Central memory CD4-positive, alpha-beta T cell (primary cell): ENCODE measurements at regions not wholly inside any gene's neighbourhood (a gene's known extent, or its start where the extent isn't known, plus 50 kb on each side); places are given as distances from the start of the nearest gene placed in this dataset.
"Not testable (repeated sequence)": the region's sequence is repeated elsewhere in the genome, so short reads cannot be mapped to it uniquely, and the experiment has no call there.

ENCODE experiments used
- DNase-seq: peaks from one replicate; pipeline ENCODE4 v3.0.0; 2022

DNA sequence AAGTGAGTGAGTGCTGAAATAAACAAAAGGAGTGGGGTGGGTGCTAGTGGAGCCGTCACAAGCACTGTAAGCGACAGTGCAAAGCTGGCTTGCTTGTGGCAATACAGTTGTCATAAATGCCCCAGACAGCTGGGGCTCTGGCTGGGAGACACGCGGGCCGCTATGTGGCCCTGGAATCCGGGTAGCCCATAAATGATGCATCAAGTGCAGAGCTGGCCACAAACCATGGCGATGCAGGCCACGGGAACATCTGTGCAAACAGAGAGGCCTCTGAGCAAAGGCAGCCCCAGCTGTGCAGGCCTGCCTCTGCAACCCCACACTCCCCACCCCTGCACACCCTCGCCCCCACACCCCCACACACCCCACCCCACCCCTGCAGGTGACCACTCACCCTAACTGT, 349.2 kb upstream of the ID2 start:
- DNase-seq: no peak

DNA sequence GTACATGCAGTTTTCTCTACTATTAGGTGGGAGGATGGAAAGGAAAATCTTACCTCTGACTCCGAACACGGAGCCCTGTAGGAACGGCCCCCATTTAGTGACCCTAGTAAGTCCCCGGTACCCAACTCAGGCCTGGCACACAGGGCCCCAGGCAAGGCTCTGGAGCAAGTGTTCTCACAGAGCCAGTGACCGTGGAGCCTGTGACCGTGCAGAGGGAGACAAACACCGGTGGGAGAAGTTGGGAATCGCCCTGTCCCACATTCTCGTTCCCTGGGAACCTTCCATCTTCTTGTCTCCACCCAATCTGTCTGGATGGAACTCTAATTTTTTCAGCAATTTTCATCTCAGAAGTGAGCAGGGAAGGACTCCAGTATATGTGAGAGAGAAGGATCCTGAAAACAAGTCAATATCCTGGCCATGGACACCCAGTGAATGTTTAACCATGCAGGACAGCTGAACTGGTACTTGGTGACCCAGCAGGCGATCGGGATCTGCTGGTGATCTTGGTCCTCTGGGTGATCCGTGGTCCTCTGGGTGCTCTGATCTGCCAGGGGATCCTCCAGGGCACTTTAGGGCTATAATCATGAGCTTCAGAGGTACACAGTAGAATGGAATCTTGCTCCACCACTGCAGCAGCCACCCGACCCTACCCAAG, 348.6 kb upstream of the ID2 start:
- DNase-seq: no peak

DNA sequence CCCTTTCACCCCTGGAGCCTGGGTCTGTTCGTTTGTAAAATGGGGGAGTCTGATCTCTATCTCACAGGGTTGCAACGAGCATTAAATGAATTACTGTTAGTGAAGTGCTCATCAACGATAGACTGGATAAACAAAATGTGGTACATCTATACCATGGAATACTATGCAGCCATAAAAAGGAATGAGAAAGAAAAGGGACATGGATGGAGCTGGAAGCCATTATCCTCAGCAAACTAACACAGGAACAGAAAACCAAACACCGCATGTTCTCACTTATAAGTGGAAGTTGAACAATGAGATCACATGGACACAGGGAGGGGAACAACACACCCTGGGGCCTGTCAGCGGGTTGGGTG, 348.0 kb upstream of the ID2 start:
- DNase-seq: not testable (repeated sequence)

DNA sequence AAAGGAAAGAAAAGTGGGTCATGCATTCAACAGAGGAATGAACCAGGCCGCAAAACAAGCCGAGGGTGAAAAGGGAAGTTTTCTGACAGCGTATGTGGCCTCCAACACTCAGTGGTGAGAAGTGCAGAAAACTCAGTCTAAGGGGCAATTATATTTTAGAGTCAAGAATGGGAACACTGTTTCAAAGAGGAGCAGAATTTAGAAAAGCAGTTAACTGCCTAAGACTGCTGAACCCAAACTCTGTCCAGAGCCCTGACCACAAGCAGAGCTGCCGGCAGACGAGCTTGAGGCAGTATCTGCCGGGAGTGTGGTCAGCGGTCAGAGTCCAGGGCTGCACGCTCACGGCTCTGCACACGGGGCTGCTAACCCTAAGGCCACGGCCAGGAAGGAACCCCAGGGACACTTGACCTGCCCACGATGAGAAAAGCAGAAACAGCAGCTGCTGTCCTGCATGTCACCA, 347.0 kb upstream of the ID2 start:
- no peak for DNase-seq

DNA sequence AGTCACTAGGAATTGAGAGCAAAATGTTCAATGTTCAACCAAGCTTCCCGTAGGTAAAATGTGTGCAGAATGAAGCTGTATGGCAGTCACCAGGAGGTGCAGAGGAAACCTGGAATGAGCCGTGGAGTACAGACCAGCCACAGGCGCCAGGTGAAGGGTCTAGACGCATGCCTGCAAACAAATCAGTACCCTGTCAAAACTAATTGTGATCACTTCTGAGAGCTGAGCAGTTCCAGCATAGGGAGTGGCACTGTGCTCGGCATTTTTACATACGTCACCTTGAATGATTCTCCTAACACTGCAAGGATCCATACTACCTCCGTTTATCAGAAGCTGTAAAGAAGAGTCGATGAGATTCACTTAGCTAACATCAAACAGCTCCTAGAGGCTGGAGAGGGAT, 346.1 kb upstream of the ID2 start:
- DNase-seq: no peak

DNA sequence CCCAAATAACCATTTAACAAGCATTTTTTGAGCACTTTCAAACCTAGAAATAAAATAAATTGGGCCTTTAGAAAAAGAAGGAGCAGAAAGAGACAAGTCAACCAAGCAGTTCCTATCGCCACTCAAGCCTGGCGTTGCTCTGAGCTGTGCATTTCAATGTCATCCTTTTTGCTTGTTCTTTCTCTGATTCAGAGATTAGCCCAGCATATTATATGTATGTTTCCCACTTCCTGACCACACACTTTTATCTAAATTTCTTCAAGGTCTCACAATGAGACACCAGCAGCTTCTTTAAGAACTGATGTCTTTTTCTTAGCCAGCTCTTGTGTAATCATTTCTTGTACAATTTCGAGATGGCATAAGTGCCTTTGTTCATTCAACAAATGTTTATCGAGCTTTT, 344.5 kb upstream of the ID2 start:
- DNase-seq: peak; percentile 51

DNA sequence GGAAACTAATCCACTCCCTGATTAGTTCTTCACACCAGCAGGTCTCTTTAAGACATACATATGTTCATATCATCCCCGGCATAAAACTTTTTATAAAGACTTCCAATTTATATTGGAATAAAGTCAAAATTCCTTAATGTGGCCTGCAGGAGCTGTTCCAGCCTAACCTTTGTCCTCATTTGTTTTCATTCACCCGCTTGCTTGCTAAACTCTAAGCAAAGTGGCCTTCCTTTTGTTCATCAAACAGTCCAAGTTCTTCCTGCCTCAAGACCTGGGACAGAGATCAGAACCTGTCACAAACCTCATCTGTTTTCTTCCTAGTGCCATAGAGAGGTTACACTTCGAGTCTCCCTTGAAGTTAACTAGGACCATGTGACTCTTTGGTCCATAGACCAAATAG, 339.4 kb upstream of the ID2 start:
- DNase-seq: no peak

DNA sequence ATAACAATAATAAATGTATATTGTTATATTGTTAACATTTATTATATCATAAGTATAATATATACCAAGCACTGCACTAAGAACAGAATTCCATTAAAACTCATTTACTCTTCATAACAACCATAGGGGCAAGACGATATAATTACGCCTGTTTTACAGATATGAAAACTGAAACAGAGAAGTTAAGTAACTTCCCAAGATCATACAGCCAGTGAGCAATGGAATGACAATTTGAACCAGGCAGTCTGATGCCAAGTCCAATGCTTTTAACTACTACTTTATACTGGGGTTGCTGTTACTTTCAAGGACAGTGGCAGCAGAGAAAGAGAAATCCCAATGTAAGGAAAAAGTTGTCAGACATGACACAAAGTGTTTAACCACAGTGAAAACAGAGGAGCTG, 338.8 kb upstream of the ID2 start:
- no peak for DNase-seq

DNA sequence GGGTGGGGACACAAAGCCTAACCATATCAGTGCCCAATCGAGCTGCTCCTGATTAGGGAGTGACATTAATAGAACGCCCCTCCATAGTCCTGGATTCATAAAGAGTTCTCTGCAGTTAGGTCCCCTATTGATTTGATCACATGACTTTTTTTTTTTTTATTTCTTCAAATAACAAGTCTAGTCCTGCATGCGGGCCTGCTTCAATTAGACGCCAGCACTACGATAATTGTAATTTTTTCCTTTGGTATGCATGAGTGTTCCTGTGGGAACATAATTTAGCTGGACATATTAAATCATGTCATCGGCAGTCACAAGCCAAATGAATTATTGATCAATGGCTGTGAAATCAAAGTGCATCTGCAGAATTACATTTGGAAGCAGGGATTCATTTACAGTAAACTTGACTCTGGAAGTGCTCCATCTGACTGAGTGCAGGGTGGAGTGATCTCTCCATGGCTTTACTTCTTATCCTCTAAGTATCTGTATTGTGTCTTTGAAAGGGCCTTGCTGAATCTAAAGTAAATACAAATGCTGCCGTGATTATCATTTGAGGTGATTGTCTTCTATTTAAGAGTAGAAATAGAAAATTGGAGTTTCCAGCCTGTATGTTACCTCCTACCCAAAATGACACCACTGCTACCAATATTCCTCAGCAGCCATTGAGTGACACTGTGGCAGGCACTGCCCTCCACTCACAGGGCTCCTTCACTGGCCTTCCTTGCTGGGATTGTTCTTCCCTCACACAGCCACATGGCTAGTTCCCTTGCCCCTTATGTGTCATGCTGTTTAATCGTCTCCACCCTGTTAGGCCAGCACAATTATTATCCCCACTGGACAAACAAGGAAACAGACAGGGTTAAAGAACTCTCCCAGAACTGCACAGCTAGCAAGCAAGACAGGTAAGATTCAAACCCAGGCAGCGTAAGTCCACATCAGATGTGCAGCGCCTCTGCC, 337.4 kb upstream of the ID2 start:
- no peak for DNase-seq

DNA sequence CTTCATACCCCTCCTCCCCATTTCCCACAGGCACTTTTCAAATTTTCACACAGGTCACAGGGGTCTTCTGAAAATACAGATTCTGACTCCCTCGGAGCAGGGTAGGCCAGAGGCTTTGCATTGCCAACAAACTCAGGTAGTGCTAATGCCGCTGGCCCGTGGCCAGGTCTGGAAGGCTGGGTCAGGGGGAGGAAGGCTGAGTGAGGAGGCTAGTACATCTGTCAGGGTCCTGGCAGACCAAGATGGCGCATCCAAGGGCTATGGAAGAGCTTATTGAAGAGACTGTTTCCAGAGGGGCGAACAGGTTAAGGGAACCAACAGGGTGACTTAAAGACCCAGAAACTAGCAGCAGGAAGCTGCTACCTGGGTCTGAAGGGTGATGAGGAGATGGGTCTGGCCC, 336.7 kb upstream of the ID2 start:
- DNase-seq: no peak

DNA sequence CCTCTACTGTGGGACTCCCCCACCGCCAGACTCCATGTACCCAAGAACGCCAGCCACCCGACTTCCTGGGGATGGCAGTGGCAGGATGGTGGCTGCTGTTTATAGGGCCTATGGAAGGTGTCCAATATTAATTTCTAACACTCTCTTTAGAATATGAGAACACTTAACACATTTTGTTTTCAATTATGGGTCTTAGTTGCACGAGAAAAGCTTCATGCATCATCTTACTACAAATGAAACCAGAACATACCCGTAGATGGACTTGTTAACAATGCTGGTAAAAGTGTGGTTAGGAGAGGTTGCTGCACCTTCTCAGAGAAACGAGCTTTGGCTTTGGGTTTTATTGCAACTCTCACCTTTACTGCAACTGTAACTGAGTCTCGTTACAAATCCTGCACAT, 335.6 kb upstream of the ID2 start:
- no peak for DNase-seq

DNA sequence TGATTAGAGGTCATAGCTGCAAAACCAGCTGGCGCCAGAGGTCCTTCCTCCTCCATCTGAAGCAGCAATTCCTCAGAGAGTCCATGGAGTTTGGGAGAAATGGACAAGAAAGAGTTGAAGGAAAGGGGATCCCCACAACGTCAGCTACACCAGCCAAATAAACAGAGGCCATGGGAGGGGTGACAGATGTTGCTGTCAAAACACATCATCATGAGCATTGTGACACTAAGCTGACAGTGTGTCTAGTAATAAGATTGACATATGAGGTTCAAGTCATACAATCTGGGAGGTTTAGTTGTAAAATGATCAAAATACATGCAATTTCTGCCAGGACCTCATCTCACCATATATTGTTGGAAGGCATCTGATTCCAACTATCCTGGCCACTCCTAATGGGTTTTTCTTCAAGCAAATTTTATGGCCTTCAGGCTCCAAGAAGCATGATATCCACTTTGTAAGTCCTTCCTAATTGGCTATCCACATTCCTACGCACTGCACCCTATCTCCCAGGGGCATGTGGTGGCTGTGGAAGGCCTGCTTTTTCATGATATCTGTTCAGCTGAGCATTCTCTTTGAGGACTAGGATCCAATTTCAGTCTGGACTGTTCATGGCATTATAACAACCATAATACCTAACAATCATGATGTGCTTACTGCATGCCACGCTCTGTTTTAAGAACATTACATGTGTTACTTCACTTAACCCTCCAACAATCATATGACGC, 335.0 kb upstream of the ID2 start:
- DNase-seq: no peak

DNA sequence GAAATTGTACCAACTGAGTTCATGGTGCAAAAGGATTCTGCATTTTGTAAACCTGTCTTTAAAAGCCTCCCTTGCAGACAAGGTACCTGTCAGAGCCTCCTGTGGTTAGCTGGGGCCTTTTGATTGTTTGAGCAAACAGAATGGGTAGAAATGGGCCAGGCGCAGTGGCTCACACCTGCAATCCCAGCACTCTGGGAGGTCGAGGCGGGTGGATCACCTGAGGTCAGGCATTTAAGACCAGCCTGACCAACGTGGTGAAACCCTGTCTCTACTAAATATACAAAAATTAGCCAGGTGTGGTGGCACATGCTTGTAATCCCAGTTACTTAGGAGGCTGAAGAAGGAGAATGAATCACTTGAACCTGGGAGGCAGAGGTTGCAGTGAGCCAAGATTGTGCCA, 332.9 kb upstream of the ID2 start:
- not testable (repeated sequence) for DNase-seq

DNA sequence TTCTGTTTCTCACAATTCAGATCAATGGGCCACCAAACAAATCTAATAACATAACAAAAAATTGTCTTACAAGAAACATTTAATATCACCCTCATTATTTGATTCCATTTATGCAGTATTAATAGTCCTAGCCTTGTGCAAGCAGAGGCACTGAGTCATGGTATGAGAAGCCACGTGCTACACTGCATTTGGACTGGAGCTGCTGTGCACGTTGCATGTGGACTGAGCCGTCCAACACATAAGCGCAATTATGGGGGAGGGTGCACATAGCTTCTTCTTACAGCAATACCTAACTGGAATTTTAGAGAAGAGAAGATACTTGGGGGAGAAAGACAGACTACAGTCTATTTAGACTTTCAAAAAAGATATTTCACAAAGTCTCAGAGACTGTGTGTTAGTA, 329.6 kb upstream of the ID2 start:
- DNase-seq: no peak

DNA sequence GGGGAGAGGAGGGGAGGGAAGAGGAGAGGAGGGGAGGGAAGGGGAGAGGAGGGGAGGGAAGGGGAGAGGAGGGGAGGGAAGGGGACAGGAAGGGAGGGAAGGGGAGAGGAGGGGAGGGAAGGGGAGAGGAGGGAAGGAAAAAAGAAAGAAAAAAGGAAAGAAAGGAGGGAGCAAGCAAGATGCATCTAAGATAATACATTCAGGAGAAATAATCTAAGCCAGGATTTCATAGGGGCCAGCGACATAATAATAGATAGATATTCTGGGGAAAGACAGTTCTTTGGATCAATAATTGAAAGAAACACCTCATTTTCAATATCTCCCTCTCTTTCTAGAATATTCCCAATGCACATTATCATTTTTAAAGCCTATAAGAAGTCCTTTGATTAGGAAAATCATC, 328.9 kb upstream of the ID2 start:
- no peak for DNase-seq

DNA sequence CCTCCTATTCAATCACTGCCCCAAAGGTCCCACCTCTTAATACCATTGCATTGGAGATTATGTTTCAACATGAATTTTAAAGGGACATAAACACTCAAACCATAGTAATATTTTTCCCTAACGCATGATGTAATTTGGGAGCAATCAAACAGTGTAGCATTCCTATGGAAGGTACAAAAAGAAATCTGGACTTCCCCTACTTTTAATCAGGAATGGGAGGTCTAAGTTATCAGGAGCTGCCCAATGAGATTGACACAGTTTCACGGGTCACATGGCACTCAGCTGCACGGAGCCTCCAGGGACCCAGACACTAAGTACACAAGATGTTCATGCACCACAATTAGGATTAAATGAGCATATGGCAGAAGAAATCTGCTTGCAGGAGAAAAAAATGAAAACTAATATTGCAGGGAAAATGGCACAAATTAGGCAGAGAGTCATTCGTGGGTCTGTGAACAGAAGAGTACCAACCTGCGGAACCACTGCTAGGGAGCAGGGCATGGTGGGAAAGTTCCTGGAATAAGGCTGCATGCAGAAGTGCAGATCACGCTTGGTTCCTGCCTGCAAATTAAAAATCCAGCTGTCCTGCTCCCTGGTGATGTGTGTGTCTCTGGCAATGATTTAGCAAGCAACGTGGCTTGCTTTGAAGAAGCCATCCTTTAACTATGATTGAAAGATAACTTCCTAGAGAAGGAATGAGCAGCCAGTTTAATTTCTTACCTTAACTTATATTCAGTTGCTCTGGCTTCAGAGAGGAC, 326.6 kb upstream of the ID2 start:
- no peak for DNase-seq

DNA sequence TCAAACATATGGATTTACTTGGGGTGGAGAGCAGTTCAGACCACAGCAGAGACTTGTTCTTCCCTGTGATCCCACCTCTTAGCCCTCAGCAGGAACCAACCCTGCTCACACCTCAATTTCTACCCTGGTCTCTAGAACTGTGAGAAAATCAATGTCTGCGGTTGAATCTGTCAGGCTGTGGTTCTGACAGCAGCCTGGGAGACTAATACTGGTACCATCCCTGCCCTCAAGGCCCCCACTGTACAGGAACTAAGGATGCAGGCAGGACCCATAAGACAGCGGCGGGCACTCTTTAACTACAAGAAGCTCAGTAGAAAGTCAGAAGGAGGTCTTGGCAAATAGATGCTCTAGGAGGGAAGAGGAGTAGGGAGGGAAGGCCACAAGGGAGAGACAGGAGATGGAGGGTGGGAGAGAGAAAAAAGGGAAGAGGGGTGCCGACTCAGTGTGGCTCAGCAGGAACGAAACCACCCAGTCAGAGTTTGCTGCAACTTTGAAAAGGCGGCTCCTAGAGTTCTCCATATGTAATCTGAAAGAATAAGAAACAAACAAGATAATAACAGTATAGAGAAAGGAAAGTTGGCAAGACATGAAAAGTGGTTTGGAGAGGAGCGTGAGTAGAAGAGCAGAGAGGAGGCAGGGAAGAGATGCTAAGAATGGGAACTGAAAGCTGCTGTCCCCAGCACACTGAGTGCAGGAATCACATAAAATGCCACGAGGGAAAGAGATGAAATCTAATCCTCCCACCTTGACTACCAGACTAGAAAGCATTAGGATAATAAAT, 323.9 kb upstream of the ID2 start:
- DNase-seq: no peak

DNA sequence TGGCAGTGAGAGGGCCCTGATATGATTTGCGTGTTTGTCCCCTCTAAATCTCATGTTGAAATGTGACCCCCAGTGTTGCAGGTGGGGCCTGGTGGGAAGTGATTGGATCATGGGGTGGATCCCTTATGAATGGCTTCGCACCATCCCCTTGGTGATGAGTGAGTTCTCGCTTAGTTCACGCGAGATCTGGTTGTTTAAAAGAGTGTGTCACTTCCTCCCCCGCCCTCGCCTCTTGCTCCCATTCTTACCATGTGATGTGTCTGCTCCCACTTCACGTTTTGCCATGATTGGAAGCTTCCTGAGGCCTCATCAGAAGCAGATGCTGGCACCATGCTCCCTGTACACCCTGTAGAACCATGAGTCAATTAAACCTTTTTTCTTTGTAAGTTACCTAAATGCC, 319.9 kb upstream of the ID2 start:
- no peak for DNase-seq

DNA sequence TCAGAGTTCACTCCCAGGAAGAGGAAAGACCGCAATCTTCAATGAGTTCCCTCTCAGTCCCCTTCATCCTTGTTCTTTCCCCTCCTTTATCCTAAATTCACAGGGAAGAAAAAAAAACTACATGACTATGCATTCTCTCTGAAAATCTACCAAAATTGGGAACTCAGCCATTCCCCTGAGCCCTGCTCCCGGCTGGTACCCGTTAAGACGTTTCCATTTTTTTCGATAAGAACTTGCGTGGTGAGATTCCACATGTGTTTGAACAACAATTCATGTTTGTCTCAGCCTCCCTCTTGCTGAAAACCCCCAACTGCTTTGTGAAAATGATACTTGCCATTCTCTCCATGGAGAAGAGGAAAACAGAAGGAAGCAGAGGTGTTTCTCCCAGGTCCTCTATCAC, 318.7 kb upstream of the ID2 start:
- no peak for DNase-seq

DNA sequence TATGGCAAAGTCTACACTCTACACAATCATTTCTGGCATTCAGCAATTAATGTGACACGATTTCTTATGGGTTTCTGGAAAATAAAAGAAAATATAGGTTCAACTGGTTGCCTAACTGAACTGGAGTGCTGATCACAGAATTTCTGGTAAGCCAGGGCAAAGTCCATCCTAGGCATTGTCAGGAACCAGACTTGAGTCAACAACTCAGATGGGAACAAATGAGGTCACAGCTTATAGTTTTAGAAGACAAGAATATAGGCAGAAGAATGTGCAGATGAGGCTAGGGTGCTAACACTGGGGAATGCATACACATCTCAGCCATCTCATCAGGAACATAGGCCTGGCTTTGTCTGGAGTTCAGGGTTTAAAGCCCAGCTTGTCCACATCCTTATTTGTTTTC, 317.2 kb upstream of the ID2 start:
- no peak for DNase-seq

DNA sequence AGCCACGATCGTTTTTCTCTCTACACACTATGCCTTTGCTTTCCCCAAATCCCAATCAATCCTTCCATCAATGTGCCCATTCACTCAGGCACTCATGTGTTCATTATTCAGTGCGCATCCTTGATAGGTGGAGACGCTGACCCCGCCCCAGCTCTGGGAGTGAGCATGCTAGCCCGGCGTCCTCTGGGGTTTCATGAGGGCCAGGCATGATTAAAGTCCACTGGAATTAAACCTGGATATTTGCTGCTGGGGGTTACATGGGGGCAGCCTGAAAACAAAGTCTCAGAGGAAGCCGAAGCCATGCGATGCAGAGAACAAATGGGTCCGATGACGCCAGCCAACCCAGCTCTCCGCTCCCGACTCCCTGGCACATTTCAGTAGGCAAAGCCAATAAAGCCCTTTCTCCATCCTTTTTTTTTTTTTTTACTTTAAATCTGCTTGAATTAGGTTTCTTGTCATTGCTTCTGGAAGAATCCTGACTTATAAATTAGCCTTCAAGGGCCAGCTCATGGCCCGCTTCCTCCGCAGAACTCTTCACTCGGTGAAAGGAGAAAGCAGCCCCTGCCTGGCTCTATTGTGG, 316.4 kb upstream of the ID2 start:
- DNase-seq: no peak

DNA sequence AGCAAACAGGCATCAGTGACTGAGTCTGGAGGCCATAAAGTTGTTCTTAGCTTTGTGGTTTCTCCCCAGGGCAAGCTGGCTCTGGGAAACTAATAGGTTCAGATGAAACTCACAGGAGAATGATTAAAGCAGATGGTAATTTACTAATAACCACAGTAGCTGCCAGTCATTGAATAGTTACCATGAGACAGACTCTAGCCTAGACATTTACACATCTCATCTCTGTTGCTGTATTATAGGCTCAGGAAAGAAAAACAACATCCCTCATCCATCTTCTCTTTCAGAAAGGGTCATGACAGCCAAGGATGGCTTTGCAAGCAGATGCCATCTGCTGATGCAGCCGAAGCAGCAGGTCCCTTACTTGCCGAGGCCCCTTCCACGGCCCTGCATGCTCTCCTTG, 314.0 kb upstream of the ID2 start:
- no peak for DNase-seq
